Suprapubic skin (tissue), 4 donors: ENCODE measurements at regions not wholly inside any gene's neighbourhood (a gene's known extent, or its start where the extent isn't known, plus 50 kb on each side); places are given as distances from the start of the nearest gene placed in this dataset.

Experiments used
- DNase-seq, 2 donors: peaks; one replicate each; pipeline ENCODE4 v3.0.0-alpha.2; 2019; ENCODE audit warnings: low spot score in 2 of 2
- H3K27ac ChIP-seq: fragments of 200-600 bp; sonication (generic); one replicate; pipeline ENCODE4 v1.5.1; 2019
- H3K27me3 ChIP-seq: fragments of 200-600 bp; sonication (generic); one replicate; pipeline ENCODE4 v1.5.1; 2019
- H3K36me3 ChIP-seq: fragments of 200-600 bp; sonication (generic); one replicate; pipeline ENCODE4 v1.5.1; 2019
- H3K4me1 ChIP-seq: fragments of 200-600 bp; sonication (generic); one replicate; pipeline ENCODE4 v1.5.1; 2019
- H3K4me3 ChIP-seq: fragments of 200-600 bp; sonication (generic); one replicate; pipeline ENCODE4 v1.5.1; 2019; ENCODE audit warnings: mild to moderate bottlenecking
- H3K9me3 ChIP-seq: fragments of 200-600 bp; sonication (generic); one replicate; pipeline ENCODE4 v1.5.1; 2019
- EP300 ChIP-seq: sonication (generic); formaldehyde crosslinking; IDR thresholded peaks from one replicate; pipeline ENCODE4 v1.6.1; 2017; ENCODE audit warnings: antibody characterized with exemption
- POLR2A ChIP-seq, 2 donors: fragments of 450-650 bp; IDR thresholded peaks; one replicate each; pipeline ENCODE4 v1.6.1; 2017; ENCODE audit warnings: antibody characterized with exemption in 2 of 2, mild to moderate bottlenecking in 2 of 2, moderate library complexity in 2 of 2
- POLR2AphosphoS5 ChIP-seq, 3 donors: sonication (generic); formaldehyde crosslinking; IDR thresholded peaks; one replicate each; pipeline ENCODE4 v1.6.1; 2017; ENCODE audit warnings: antibody characterized with exemption in 3 of 3
- WGBS: methylation state at CpG from one replicate; pipeline ENCODE4 v1.1.5; 2018; 5-methylcytosine and 5-hydroxymethylcytosine counted together
- TF ChIP-seq, protein P1 (sequence below), 2 donors: fragments of 200-600 bp in 1 of 2; fragments of 450-650 bp in 1 of 2; sonication (generic) in 1 of 2; IDR thresholded peaks; one replicate each; pipeline ENCODE4 v1.5.1; 2016 to 2019; ENCODE audit warnings: antibody characterized with exemption in 2 of 2, mild to moderate bottlenecking in 1 of 2, moderate library complexity in 1 of 2

DNA sequence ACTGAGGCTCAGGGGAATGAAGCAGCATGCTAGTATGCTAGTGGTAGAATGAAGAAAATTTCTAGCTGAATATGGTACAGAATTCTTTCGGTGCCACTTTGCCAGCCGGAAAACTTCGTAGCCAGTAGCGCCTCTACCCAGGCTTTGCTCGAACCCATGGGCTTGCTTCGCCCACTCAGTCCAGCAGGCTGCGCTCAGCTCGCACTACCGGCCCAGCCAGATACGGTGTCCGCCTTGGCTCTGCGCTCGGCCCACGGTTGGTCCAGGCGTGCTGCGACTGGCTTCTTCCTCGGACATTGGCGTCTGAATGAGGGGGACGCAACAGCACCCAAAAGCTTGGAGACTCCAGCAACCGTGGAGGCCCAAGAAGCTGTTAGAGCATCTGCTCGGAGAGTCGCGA, 372.5 kb upstream of the CDH8 start:
- H3K27me3 ChIP-seq: no peaks in the 10 kb centered on the region
- DNase-seq: no peak
- H3K4me1 ChIP-seq: no peaks in the 10 kb centered on the region
- WGBS: 78% methylated on average over 23 of the region's 23 CpGs
- no peaks in the 10 kb centered on the region for H3K9me3 ChIP-seq
- no peak for TF ChIP-seq EP300
- no peak for TF ChIP-seq POLR2A (IDR thresholded peaks at IDR 0.05)
- no peak for TF ChIP-seq POLR2AphosphoS5 (IDR thresholded peaks at IDR 0.05)
- TF ChIP-seq, protein P1, sequence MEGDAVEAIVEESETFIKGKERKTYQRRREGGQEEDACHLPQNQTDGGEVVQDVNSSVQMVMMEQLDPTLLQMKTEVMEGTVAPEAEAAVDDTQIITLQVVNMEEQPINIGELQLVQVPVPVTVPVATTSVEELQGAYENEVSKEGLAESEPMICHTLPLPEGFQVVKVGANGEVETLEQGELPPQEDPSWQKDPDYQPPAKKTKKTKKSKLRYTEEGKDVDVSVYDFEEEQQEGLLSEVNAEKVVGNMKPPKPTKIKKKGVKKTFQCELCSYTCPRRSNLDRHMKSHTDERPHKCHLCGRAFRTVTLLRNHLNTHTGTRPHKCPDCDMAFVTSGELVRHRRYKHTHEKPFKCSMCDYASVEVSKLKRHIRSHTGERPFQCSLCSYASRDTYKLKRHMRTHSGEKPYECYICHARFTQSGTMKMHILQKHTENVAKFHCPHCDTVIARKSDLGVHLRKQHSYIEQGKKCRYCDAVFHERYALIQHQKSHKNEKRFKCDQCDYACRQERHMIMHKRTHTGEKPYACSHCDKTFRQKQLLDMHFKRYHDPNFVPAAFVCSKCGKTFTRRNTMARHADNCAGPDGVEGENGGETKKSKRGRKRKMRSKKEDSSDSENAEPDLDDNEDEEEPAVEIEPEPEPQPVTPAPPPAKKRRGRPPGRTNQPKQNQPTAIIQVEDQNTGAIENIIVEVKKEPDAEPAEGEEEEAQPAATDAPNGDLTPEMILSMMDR (IDR thresholded peaks at IDR 0.05): no peak
- no peak overlapping the region for H3K4me3 ChIP-seq
- H3K36me3 ChIP-seq: no peaks in the 10 kb centered on the region
- H3K27ac ChIP-seq: no peak overlapping the region

DNA sequence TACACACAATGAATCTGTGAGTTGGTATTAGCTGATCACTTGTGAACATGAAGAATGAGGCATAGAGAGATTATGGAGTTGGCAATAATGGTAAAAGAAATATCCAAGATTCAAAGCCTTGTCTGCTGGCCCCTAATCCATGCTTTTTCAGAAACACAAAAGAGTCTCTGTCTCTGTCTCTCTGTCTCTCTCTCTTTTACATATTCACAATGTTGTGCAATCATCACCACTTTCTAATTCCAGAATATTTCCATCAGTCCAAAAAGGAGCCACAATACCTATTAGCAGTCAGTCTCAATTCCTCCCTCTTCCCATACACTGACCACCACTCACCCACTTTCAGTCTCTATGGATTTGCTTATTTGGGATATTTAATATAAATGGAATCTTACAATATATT, 370.1 kb upstream of the CDH8 start:
- H3K27ac ChIP-seq: no peak overlapping the region
- H3K27me3 ChIP-seq: no peaks in the 10 kb centered on the region
- DNase-seq: no peak
- no peaks in the 10 kb centered on the region for H3K36me3 ChIP-seq
- no peaks in the 10 kb centered on the region for H3K9me3 ChIP-seq
- H3K4me3 ChIP-seq: no peak overlapping the region
- H3K4me1 ChIP-seq: no peaks in the 10 kb centered on the region
- TF ChIP-seq, protein P1 (IDR thresholded peaks at IDR 0.05): no peak
- TF ChIP-seq EP300 (no peak), POLR2A (IDR thresholded peaks at IDR 0.05) (no peak), POLR2AphosphoS5 (IDR thresholded peaks at IDR 0.05) (no peak)

DNA sequence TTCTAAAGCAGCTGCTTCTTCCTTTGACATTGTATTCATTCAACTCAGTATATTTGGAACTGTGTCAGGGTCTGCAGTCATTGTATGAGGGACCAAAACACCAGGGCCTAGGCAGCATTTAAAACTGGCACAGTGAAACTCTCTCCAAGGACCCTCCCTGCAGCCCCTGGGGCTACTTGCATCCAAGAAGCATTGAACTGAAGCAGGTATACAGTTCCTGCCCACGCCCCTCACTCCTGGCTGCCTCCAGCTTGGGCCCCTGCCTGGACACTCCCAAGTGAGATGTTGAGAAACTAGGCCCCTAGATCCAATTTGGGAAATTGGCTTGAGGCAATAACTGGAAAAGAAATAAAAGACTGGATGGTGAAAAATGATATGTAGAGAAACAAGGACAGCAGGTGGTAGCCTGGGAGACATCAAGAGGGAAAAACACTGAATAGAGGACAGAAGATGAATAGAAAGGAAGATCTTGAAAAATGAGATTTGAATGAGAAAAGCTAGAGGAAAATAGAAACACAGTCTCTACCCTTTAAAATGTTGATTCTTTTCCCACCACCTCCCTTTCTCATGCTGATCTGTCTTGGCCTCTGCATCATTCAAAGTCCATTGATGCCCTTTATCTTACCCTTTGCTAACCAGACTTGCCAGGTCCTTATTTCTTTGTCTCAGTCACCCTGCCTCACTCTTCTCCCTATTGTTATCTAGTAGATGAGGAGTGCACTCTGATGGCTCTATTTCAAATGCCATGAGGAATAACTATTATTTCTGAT, 368.8 kb upstream of the CDH8 start:
- H3K27ac ChIP-seq: no peak overlapping the region
- no peaks in the 10 kb centered on the region for H3K4me1 ChIP-seq
- DNase-seq: no peak
- no peak overlapping the region for H3K4me3 ChIP-seq
- WGBS: 31% methylated on average over 1 of the region's 1 CpG
- no peaks in the 10 kb centered on the region for H3K36me3 ChIP-seq
- no peaks in the 10 kb centered on the region for H3K9me3 ChIP-seq
- no peak for TF ChIP-seq POLR2A (IDR thresholded peaks at IDR 0.05)
- no peak for TF ChIP-seq EP300
- TF ChIP-seq POLR2AphosphoS5 (IDR thresholded peaks at IDR 0.05): no peak
- TF ChIP-seq, protein P1 (IDR thresholded peaks at IDR 0.05): no peak
- H3K27me3 ChIP-seq: no peaks in the 10 kb centered on the region

DNA sequence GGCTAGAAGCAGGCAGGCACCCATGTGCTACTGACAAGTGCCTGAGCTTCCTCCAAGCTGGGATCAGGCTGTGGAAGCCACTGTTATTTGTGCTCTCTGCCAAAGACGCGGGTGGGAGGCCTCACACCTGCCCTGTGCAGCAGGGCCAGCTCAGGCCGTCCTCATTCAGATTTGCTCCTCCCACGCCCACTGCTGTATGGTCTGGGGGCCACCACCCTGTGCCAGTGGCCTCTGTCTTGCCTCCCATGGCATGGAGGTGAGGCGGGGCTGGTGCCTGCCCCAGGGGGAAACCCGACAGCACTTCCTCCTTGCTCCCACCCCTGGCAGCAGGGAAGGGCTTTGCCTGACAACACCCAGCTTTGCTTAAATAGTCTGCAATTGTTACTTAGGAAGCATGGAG, 356.5 kb upstream of the CDH8 start:
- WGBS: 84% methylated on average over 5 of the region's 6 CpGs
- Histone ChIP-seq H3K9me3 (no peaks in the 10 kb centered on the region), H3K4me1 (no peaks in the 10 kb centered on the region), H3K27me3 (no peaks in the 10 kb centered on the region), H3K27ac (no peak overlapping the region), H3K36me3 (no peaks in the 10 kb centered on the region), H3K4me3 (no peak overlapping the region)
- TF ChIP-seq POLR2A (IDR thresholded peaks at IDR 0.05): no peak
- TF ChIP-seq EP300: no peak
- TF ChIP-seq POLR2AphosphoS5 (IDR thresholded peaks at IDR 0.05): no peak
- TF ChIP-seq, protein P1 (IDR thresholded peaks at IDR 0.05): no peak
- no peak for DNase-seq

DNA sequence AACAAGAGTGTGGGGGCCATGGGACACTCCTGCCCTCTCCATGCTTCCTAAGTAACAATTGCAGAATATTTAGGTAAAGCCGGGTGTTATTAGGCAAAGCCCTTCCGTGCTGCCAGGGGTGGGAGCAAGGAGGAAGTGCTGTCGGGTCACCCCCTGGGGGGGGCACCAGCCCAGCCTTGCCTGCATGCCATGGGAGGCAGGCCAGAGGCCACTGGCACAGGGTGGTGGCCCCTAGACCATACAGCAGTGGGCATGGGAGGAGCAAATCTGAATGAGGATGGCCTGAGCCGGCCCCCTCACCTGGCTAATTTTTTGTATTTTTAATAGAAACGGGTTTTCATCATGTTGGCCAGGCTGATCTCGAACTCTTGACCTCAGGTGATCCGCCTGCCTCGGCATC, 355.7 kb upstream of the CDH8 start:
- H3K36me3 ChIP-seq: no peaks in the 10 kb centered on the region
- no peak for DNase-seq
- no peaks in the 10 kb centered on the region for H3K4me1 ChIP-seq
- H3K27ac ChIP-seq: no peak overlapping the region
- H3K27me3 ChIP-seq: no peaks in the 10 kb centered on the region
- H3K4me3 ChIP-seq: no peak overlapping the region
- TF ChIP-seq, protein P1 (IDR thresholded peaks at IDR 0.05): no peak
- no peak for TF ChIP-seq POLR2AphosphoS5 (IDR thresholded peaks at IDR 0.05)
- TF ChIP-seq EP300: no peak
- TF ChIP-seq POLR2A (IDR thresholded peaks at IDR 0.05): no peak
- WGBS: 93% methylated on average over 8 of the region's 8 CpGs
- no peaks in the 10 kb centered on the region for H3K9me3 ChIP-seq
